ENCODE measurements at regions not wholly inside any gene's neighbourhood (a gene's known extent, or its start where the extent isn't known, plus 50 kb on each side); places are given as distances from the start of the nearest gene placed in this dataset.
A peak's percentile ranks its signal among the peaks of the same experiment; 100 is the strongest.

DNA sequence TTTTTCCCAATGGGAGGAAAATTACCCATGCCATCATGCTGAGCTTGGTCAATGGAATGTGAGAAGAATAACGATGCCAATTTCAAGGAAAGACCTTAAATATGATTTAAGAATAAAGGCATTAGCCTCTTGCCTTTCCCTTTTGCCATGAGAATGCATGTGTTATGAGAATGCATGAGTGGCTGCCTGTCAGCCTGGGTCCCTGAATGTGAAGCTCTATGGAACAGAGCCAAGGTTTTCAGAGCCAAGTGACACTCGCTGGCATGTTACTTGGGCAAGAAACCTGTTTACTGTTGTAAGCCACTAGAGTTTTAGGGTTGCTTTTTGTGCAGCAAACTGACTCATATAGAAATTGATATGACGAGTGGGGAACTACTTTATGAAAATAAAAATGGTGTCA lies 75.7 kb downstream of the JRKL start:
- TF ChIP-seq, protein P1, sequence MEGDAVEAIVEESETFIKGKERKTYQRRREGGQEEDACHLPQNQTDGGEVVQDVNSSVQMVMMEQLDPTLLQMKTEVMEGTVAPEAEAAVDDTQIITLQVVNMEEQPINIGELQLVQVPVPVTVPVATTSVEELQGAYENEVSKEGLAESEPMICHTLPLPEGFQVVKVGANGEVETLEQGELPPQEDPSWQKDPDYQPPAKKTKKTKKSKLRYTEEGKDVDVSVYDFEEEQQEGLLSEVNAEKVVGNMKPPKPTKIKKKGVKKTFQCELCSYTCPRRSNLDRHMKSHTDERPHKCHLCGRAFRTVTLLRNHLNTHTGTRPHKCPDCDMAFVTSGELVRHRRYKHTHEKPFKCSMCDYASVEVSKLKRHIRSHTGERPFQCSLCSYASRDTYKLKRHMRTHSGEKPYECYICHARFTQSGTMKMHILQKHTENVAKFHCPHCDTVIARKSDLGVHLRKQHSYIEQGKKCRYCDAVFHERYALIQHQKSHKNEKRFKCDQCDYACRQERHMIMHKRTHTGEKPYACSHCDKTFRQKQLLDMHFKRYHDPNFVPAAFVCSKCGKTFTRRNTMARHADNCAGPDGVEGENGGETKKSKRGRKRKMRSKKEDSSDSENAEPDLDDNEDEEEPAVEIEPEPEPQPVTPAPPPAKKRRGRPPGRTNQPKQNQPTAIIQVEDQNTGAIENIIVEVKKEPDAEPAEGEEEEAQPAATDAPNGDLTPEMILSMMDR (IDR thresholded peaks at IDR 0.05; ENCODE audit: low read depth, low read length) = no peak
- DNase-seq (ENCODE audit: low read depth in 2 of 2) = no peak
- H3K4me3 ChIP-seq (replicated peaks in 1 of 2; ENCODE audit: low read depth in 2 of 2, low read length in 2 of 2) = no peak overlapping the region

DNA sequence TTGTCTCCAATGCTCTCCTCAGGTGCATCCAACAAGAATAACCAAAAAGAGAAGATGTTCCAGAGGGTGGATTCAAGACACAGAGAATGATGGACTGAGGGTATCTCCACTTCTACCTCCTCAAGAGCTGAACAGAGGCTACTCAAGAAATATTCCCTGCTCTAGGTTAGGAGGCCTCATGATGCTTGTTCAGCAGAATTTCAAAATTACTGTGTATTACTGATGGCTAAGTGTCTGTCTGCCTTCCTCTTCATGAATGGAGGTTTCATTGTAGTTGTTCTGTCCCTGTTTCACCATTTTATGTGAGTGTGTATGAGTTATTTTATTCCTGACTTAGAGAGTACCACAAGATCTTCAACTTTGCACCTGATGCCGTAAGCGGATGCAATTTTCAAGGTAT lies 76.8 kb downstream of the JRKL start:
- TF ChIP-seq, protein P1 (IDR thresholded peaks at IDR 0.05; ENCODE audit: low read depth, low read length) = no peak
- DNase-seq (ENCODE audit: low read depth in 2 of 2) = no peak
- no peak overlapping the region for H3K4me3 ChIP-seq (replicated peaks in 1 of 2; ENCODE audit: low read depth in 2 of 2, low read length in 2 of 2)

DNA sequence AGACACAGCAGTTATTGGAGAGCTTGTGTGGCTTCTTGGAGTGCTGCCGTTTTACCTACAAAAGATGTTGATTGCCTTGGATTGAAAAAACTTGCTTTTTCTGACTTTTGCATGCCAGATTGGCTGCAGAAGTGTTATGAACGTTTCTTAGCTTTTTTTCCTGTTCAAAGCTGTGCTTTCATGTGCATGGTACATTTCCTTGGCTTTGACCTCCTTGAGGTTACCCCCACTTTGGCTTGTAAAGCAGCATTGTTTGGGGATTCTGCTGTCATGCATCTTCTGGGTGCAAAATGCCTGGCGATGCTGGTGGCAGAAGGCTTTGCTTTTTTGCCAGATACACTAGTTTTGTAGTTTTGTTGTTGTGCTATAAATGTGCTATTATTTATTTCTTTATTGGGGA lies 80.0 kb downstream of the JRKL start:
- H3K4me3 ChIP-seq (replicated peaks in 1 of 2; ENCODE audit: low read depth in 2 of 2, low read length in 2 of 2) = no peak overlapping the region
- TF ChIP-seq, protein P1 (IDR thresholded peaks at IDR 0.05; ENCODE audit: low read depth, low read length) = no peak
- DNase-seq (ENCODE audit: low read depth in 2 of 2) = no peak

DNA sequence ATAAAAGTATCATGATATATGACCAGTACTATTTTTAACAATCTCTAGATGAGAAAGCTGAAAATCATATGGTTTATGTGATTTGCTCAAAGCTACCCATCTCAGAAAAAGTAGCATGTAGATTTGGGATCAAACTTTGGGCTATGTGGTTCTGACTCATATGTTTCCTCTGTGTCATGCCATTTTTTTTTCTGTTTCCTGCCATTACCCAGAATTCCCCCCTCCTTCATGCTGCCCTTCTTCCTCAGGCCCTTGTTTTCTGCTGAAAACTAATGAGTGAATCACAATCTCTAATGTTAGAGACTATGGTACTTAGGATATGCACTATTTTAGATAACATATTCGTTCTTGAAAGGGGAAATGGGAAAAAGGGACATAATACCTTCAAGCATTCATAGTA lies 80.7 kb downstream of the JRKL start:
- TF ChIP-seq, protein P1 (IDR thresholded peaks at IDR 0.05; ENCODE audit: low read depth, low read length) = no peak
- peak in 1 of 2 donors; percentile 24 for DNase-seq (ENCODE audit: low read depth in 2 of 2)
- H3K4me3 ChIP-seq (replicated peaks in 1 of 2; ENCODE audit: low read depth in 2 of 2, low read length in 2 of 2) = no peak overlapping the region

DNA sequence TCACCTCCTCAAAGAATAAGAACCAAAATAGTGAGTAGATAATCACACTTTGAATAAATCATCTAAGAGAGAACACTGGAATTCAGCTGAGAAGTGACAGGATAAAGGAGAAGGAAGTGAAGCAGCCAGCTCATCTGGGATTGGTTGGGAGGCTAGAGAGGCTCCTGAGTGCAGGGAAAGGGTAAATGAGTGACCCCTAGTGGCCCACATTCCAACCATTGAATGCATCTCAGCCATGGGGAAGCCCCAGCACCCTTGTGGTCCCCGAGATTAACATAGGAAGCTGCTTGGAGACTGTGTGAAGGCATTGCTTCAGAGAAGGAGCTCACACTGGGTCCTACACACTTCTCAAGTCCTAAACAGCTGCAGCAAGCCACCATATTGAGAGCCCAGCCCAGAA lies 82.3 kb downstream of the JRKL start:
- no peak overlapping the region for H3K4me3 ChIP-seq (replicated peaks in 1 of 2; ENCODE audit: low read depth in 2 of 2, low read length in 2 of 2)
- DNase-seq (ENCODE audit: low read depth in 2 of 2) = no peak
- TF ChIP-seq, protein P1 (IDR thresholded peaks at IDR 0.05; ENCODE audit: low read depth, low read length) = no peak

DNA sequence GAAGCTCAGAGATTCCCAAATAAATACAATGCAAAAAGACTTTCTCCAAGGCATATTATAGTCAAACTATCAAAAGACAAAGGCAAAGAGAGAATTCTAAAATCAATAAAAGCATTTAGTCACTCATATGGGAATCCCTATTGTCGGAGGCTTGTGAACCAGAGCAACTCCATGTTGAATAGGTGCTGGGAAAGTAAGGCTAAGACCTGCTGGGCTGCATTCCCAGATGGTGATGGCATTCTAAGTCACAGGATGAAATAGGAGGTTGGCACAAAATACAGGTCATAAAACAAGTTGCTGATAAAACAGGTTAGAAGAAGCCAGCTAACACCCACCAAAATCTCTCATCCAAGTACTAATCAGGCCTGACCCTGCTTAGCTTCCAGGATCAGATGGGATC lies 84.5 kb downstream of the JRKL start:
- no peak overlapping the region for H3K4me3 ChIP-seq (replicated peaks in 1 of 2; ENCODE audit: low read depth in 2 of 2, low read length in 2 of 2)
- TF ChIP-seq, protein P1 (IDR thresholded peaks at IDR 0.05; ENCODE audit: low read depth, low read length) = no peak
- no peak for DNase-seq (ENCODE audit: low read depth in 2 of 2)

DNA sequence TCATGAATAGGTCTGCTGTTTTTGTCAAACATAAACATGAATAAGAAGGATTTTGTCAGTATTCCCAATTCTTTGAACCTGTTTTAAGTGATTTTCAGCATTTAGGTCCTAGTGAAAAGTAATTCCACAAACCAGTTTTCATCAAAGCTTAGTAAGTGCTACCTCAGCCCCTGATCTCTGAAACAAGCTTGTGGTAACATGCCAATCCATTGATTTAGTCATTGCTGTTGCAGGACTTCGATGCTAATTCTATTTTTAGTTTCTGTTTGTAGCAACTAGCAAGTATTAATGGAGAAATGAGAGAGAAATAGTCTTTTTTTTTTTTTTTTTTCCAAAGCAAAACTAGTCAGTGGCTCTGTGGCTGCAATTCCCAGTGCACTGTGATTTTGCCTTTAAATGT lies 91.4 kb downstream of the JRKL start:
- no peak overlapping the region for H3K4me3 ChIP-seq (replicated peaks in 1 of 2; ENCODE audit: low read depth in 2 of 2, low read length in 2 of 2)
- TF ChIP-seq, protein P1 (IDR thresholded peaks at IDR 0.05; ENCODE audit: low read depth, low read length) = no peak
- no peak for DNase-seq (ENCODE audit: low read depth in 2 of 2)
